Panc1 (cell line): ENCODE measurements at regions not wholly inside any gene's neighbourhood (a gene's known extent, or its start where the extent isn't known, plus 50 kb on each side); places are given as distances from the start of the nearest gene placed in this dataset.

Experiments used
- POLR2AphosphoS5 ChIP-seq: IDR thresholded peaks from 2 replicates; pipeline ENCODE4 v1.6.1; 2012; ENCODE audit warnings: mild to moderate bottlenecking, low read depth, low read length, moderate library complexity
- SIN3A ChIP-seq: IDR thresholded peaks from 2 replicates; pipeline ENCODE4 v1.6.1; 2012; ENCODE audit warnings: low read depth, mild to moderate bottlenecking, low read length, moderate library complexity, borderline replicate concordance; ENCODE audit not compliant: insufficient read depth
- TCF7L2 ChIP-seq: IDR thresholded peaks from 2 replicates; pipeline ENCODE4 v1.6.1; 2011; ENCODE audit warnings: mild to moderate bottlenecking, low read depth, low read length, inconsistent platforms
- TF ChIP-seq, protein P1 (sequence below): fragments of 450-650 bp; IDR thresholded peaks from 2 replicates; pipeline ENCODE4 v1.5.1; 2017; ENCODE audit warnings: mild to moderate bottlenecking
- TF ChIP-seq, protein P2 (sequence below), 2 experiments: IDR thresholded peaks; 2 replicates each; pipeline ENCODE4 v1.6.1; 2011 to 2012; ENCODE audit warnings: low read depth in 2 of 2, control low read depth in 1 of 2, low read length in 1 of 2, mild to moderate bottlenecking in 1 of 2, moderate library complexity in 1 of 2; ENCODE audit not compliant: insufficient read depth in 1 of 2

DNA sequence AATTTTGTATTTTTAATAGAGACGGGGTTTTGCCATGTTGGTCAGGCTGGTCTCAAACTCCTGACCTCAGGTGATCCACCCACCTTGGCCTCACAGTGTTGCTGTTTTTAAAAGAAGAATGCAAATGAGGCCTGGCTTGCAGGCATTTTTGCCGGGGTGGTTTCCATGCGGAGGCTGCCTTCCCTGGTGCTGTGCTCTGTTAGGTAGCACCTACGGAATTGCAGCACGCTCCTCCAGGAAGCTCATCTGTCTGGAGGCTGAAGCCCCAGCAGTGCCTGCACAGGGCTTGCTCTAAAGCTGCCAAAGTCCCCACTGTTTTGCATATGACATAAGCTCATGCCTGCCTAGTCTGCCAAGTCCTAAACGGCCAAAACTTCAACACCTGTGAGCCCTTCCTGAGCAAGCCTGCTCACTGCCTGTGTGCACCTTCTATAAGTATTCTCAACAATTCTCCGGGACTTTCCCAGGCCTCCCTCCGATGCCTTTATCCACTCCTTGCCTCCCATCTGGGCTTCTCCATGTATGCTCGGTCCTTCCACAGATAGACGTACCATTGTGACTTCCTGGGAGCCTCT is 551.3 kb upstream of the RAB6C start:
- TF ChIP-seq SIN3A = no peak
- TF ChIP-seq, protein P1, sequence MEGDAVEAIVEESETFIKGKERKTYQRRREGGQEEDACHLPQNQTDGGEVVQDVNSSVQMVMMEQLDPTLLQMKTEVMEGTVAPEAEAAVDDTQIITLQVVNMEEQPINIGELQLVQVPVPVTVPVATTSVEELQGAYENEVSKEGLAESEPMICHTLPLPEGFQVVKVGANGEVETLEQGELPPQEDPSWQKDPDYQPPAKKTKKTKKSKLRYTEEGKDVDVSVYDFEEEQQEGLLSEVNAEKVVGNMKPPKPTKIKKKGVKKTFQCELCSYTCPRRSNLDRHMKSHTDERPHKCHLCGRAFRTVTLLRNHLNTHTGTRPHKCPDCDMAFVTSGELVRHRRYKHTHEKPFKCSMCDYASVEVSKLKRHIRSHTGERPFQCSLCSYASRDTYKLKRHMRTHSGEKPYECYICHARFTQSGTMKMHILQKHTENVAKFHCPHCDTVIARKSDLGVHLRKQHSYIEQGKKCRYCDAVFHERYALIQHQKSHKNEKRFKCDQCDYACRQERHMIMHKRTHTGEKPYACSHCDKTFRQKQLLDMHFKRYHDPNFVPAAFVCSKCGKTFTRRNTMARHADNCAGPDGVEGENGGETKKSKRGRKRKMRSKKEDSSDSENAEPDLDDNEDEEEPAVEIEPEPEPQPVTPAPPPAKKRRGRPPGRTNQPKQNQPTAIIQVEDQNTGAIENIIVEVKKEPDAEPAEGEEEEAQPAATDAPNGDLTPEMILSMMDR = no peak
- TF ChIP-seq POLR2AphosphoS5 = no peak
- TF ChIP-seq, protein P2, sequence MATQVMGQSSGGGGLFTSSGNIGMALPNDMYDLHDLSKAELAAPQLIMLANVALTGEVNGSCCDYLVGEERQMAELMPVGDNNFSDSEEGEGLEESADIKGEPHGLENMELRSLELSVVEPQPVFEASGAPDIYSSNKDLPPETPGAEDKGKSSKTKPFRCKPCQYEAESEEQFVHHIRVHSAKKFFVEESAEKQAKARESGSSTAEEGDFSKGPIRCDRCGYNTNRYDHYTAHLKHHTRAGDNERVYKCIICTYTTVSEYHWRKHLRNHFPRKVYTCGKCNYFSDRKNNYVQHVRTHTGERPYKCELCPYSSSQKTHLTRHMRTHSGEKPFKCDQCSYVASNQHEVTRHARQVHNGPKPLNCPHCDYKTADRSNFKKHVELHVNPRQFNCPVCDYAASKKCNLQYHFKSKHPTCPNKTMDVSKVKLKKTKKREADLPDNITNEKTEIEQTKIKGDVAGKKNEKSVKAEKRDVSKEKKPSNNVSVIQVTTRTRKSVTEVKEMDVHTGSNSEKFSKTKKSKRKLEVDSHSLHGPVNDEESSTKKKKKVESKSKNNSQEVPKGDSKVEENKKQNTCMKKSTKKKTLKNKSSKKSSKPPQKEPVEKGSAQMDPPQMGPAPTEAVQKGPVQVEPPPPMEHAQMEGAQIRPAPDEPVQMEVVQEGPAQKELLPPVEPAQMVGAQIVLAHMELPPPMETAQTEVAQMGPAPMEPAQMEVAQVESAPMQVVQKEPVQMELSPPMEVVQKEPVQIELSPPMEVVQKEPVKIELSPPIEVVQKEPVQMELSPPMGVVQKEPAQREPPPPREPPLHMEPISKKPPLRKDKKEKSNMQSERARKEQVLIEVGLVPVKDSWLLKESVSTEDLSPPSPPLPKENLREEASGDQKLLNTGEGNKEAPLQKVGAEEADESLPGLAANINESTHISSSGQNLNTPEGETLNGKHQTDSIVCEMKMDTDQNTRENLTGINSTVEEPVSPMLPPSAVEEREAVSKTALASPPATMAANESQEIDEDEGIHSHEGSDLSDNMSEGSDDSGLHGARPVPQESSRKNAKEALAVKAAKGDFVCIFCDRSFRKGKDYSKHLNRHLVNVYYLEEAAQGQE (IDR thresholded peaks at IDR 0.05; ENCODE audit: insufficient read depth in 1 of 2, low read depth in 2 of 2, low read length in 1 of 2) = no peak
- TF ChIP-seq TCF7L2 = no peak
